HG03135 (cell line): ENCODE measurements at regions not wholly inside any gene's neighbourhood (a gene's known extent, or its start where the extent isn't known, plus 50 kb on each side); places are given as distances from the start of the nearest gene placed in this dataset.

ENCODE experiments used
- ATAC-seq: cut with Tn5 transposase; IDR thresholded peaks from one replicate; pipeline ENCODE4 v1.9.1; 2021; ENCODE audit warnings: mild to moderate bottlenecking, moderate library complexity; ENCODE audit not compliant: unreplicated experiment

GRCh38 chr3:110375751-110376518 lies 695.7 kb upstream of the NECTIN3 start:
- no peak for ATAC-seq

GRCh38 chr3:110378481-110378880 lies 693.1 kb upstream of the NECTIN3 start:
- no peak for ATAC-seq

GRCh38 chr3:110381992-110382391 lies 689.6 kb upstream of the NECTIN3 start:
- no peak for ATAC-seq

GRCh38 chr3:110383356-110383755 lies 688.3 kb upstream of the NECTIN3 start:
- ATAC-seq, result no peak

- ATAC-seq, result no peak
Observed at GRCh38 chr3:110384601-110385000, 687.0 kb upstream of the NECTIN3 start.

- no peak for ATAC-seq
Observed at GRCh38 chr3:110389005-110389404, 682.6 kb upstream of the NECTIN3 start.

- ATAC-seq, result no peak
Observed at GRCh38 chr3:110390372-110390771, 681.2 kb upstream of the NECTIN3 start.

GRCh38 chr3:110391042-110391441 lies 680.6 kb upstream of the NECTIN3 start:
- no peak for ATAC-seq

- no peak for ATAC-seq
Observed at GRCh38 chr3:110391640-110392395, 679.8 kb upstream of the NECTIN3 start.

GRCh38 chr3:110393941-110394340 lies 677.7 kb upstream of the NECTIN3 start:
- ATAC-seq, result no peak

- ATAC-seq, result no peak
Observed at GRCh38 chr3:110397115-110397514, 674.5 kb upstream of the NECTIN3 start.

GRCh38 chr3:110400315-110400714 lies 671.3 kb upstream of the NECTIN3 start:
- ATAC-seq, result no peak

GRCh38 chr3:110405830-110406585 lies 665.6 kb upstream of the NECTIN3 start:
- no peak for ATAC-seq

- ATAC-seq, result no peak
Observed at GRCh38 chr3:110413266-110413665, 658.4 kb upstream of the NECTIN3 start.

- no peak for ATAC-seq
Observed at GRCh38 chr3:110413807-110414748, 657.5 kb upstream of the NECTIN3 start.

GRCh38 chr3:110414855-110415254 lies 656.8 kb upstream of the NECTIN3 start:
- ATAC-seq, result no peak

- ATAC-seq, result no peak
Observed at GRCh38 chr3:110419096-110419495, 652.5 kb upstream of the NECTIN3 start.

- ATAC-seq, result no peak
Observed at GRCh38 chr3:110419601-110420000, 652.0 kb upstream of the NECTIN3 start.

- ATAC-seq, result no peak
Observed at GRCh38 chr3:110420158-110420641, 651.4 kb upstream of the NECTIN3 start.

- no peak for ATAC-seq
Observed at GRCh38 chr3:110423276-110423675, 648.3 kb upstream of the NECTIN3 start.
